Stomach (tissue), 4 donors: ENCODE measurements at regions not wholly inside any gene's neighbourhood (a gene's known extent, or its start where the extent isn't known, plus 50 kb on each side); places are given as distances from the start of the nearest gene placed in this dataset.

Experiments used
- CTCF ChIP-seq, 7 experiments: fragments of 450-650 bp in 4 of 7; fragments of 200-600 bp in 3 of 7; sonication (generic) in 3 of 7; IDR thresholded peaks; one replicate each; pipeline ENCODE4 v1.5.1; 2016 to 2019; ENCODE audit warnings: antibody characterized with exemption in 7 of 7, control low read depth in 2 of 7, mild to moderate bottlenecking in 1 of 7
- EP300 ChIP-seq: sonication (generic); formaldehyde crosslinking; IDR thresholded peaks from one replicate; pipeline ENCODE4 v1.6.1; 2017; ENCODE audit warnings: antibody characterized with exemption
- POLR2A ChIP-seq, 4 donors: fragments of 450-650 bp; IDR thresholded peaks; one replicate each; pipeline ENCODE4 v1.6.1; 2016; ENCODE audit warnings: antibody characterized with exemption in 4 of 4, control low read depth in 2 of 4, mild to moderate bottlenecking in 1 of 4, moderate library complexity in 1 of 4
- POLR2AphosphoS5 ChIP-seq, 3 donors: sonication (generic); formaldehyde crosslinking; IDR thresholded peaks; one replicate each; pipeline ENCODE4 v1.6.1; 2016; ENCODE audit warnings: antibody characterized with exemption in 3 of 3

GRCh38 chr18:71784777-71785176 lies 759.4 kb downstream of the CBLN2 start:
- TF ChIP-seq CTCF (IDR thresholded peaks at IDR 0.05) (no peak), POLR2AphosphoS5 (IDR thresholded peaks at IDR 0.05) (no peak), POLR2A (IDR thresholded peaks at IDR 0.05) (no peak), EP300 (no peak)
